ENCODE measurements at regions not wholly inside any gene's neighbourhood (a gene's known extent, or its start where the extent isn't known, plus 50 kb on each side); places are given as distances from the start of the nearest gene placed in this dataset.

GRCh38 chr5:163022582-163023128, 414.7 kb upstream of the CCNG1 start:
- no peak for TF ChIP-seq FOXA1 (IDR thresholded peaks at IDR 0.05)
- no peak for TF ChIP-seq SUZ12 (IDR thresholded peaks at IDR 0.05)
- no peak for TF ChIP-seq BHLHE40 (IDR thresholded peaks at IDR 0.05; ENCODE audit: borderline replicate concordance)
- TF ChIP-seq CTBP1 (IDR thresholded peaks at IDR 0.05; ENCODE audit: borderline replicate concordance): no peak
- TF ChIP-seq ARNT (IDR thresholded peaks at IDR 0.05): no peak
- TF ChIP-seq PKNOX1 (IDR thresholded peaks at IDR 0.05): no peak
- no peak for TF ChIP-seq NFRKB (IDR thresholded peaks at IDR 0.05)
- no peak for TF ChIP-seq FOXM1 (IDR thresholded peaks at IDR 0.05; ENCODE audit: borderline replicate concordance)
- no peak for TF ChIP-seq LEF1 (IDR thresholded peaks at IDR 0.05; ENCODE audit: borderline replicate concordance)
- TF ChIP-seq L3MBTL2 (conservative IDR thresholded peaks at IDR 0.05): no peak
- TF ChIP-seq FOXK2 (IDR thresholded peaks at IDR 0.05): no peak
- no peak for TF ChIP-seq ELF4 (IDR thresholded peaks at IDR 0.05)
- ChIA-PET CTCF (no interaction called here), POLR2A (no interaction called here)
- DNase-seq (ENCODE audit: extremely low spot score): no peak

GRCh38 chr5:163023846-163024245, 413.5 kb upstream of the CCNG1 start:
- ChIA-PET CTCF (no interaction called here), POLR2A (no interaction called here)
- DNase-seq (ENCODE audit: extremely low spot score): no peak
- TF ChIP-seq L3MBTL2 (conservative IDR thresholded peaks at IDR 0.05) (no peak), PKNOX1 (IDR thresholded peaks at IDR 0.05) (no peak), HDGF (IDR thresholded peaks at IDR 0.05; ENCODE audit: borderline replicate concordance) (no peak), FOXK2 (IDR thresholded peaks at IDR 0.05) (no peak), CTBP1 (IDR thresholded peaks at IDR 0.05; ENCODE audit: borderline replicate concordance) (no peak)

- CTCF ChIA-PET: no interaction called here
These were observed 412.5 kb upstream of the CCNG1 start for GRCh38 chr5:163024936-163025335.

GRCh38 chr5:163033656-163034055, 403.7 kb upstream of the CCNG1 start:
- POLR2A ChIA-PET: no interaction called here
- no peak for TF ChIP-seq SP1 (IDR thresholded peaks at IDR 0.05)
- TF ChIP-seq NFRKB (IDR thresholded peaks at IDR 0.05): no peak
- no peak for TF ChIP-seq HDGF (IDR thresholded peaks at IDR 0.05; ENCODE audit: borderline replicate concordance)
- no peak for TF ChIP-seq ARNT (IDR thresholded peaks at IDR 0.05)
- TF ChIP-seq PKNOX1 (IDR thresholded peaks at IDR 0.05): no peak
- no peak for TF ChIP-seq LEF1 (IDR thresholded peaks at IDR 0.05; ENCODE audit: borderline replicate concordance)
- TF ChIP-seq TARDBP (IDR thresholded peaks at IDR 0.05): no peak
- no peak for TF ChIP-seq FOXK2 (IDR thresholded peaks at IDR 0.05)
- no peak for TF ChIP-seq L3MBTL2 (conservative IDR thresholded peaks at IDR 0.05)
- no peak for TF ChIP-seq FOXA1 (IDR thresholded peaks at IDR 0.05)
- TF ChIP-seq ZNF384 (IDR thresholded peaks at IDR 0.05): no peak
- no peak for TF ChIP-seq ELF4 (IDR thresholded peaks at IDR 0.05)
- TF ChIP-seq FOXM1 (IDR thresholded peaks at IDR 0.05; ENCODE audit: borderline replicate concordance): no peak
- CTCF ChIA-PET: no interaction called here
- DNase-seq (ENCODE audit: extremely low spot score): no peak

More at GRCh38 chr5:163024936-163025335, 412.5 kb upstream of the CCNG1 start:
- POLR2A ChIA-PET: no interaction called here
- no peak for DNase-seq (ENCODE audit: extremely low spot score)
- TF ChIP-seq TARDBP (IDR thresholded peaks at IDR 0.05) (no peak), NFRKB (IDR thresholded peaks at IDR 0.05) (no peak), CTBP1 (IDR thresholded peaks at IDR 0.05; ENCODE audit: borderline replicate concordance) (no peak), FOXK2 (IDR thresholded peaks at IDR 0.05) (no peak), ELF4 (IDR thresholded peaks at IDR 0.05) (no peak), HDGF (IDR thresholded peaks at IDR 0.05; ENCODE audit: borderline replicate concordance) (no peak), ZNF384 (IDR thresholded peaks at IDR 0.05) (no peak), FOXA1 (IDR thresholded peaks at IDR 0.05) (no peak), ARNT (IDR thresholded peaks at IDR 0.05) (no peak), LEF1 (IDR thresholded peaks at IDR 0.05; ENCODE audit: borderline replicate concordance) (no peak), SUZ12 (IDR thresholded peaks at IDR 0.05) (no peak), BHLHE40 (IDR thresholded peaks at IDR 0.05; ENCODE audit: borderline replicate concordance) (no peak), PKNOX1 (IDR thresholded peaks at IDR 0.05) (no peak), FOXM1 (IDR thresholded peaks at IDR 0.05; ENCODE audit: borderline replicate concordance) (no peak), SP1 (IDR thresholded peaks at IDR 0.05) (no peak)

- TF ChIP-seq FOXK2 (IDR thresholded peaks at IDR 0.05): no peak
- no peak for TF ChIP-seq ARNT (IDR thresholded peaks at IDR 0.05)
- no peak for TF ChIP-seq ZNF384 (IDR thresholded peaks at IDR 0.05)
- TF ChIP-seq BHLHE40 (IDR thresholded peaks at IDR 0.05; ENCODE audit: borderline replicate concordance): no peak
- no peak for TF ChIP-seq SP1 (IDR thresholded peaks at IDR 0.05)
- TF ChIP-seq SUZ12 (IDR thresholded peaks at IDR 0.05): no peak
- no peak for DNase-seq (ENCODE audit: extremely low spot score)
- ChIA-PET POLR2A (no interaction called here), CTCF (no interaction called here)
These were observed 396.1 kb upstream of the CCNG1 start for GRCh38 chr5:163041254-163041653.

- peak; percentile 7 for DNase-seq (ENCODE audit: extremely low spot score)
- TF ChIP-seq NFRKB (IDR thresholded peaks at IDR 0.05): no peak
- no peak for TF ChIP-seq ARNT (IDR thresholded peaks at IDR 0.05)
- TF ChIP-seq TARDBP (IDR thresholded peaks at IDR 0.05): no peak
- TF ChIP-seq ZNF384 (IDR thresholded peaks at IDR 0.05): no peak
- TF ChIP-seq PKNOX1 (IDR thresholded peaks at IDR 0.05): no peak
- TF ChIP-seq FOXM1 (IDR thresholded peaks at IDR 0.05; ENCODE audit: borderline replicate concordance): no peak
- TF ChIP-seq SP1 (IDR thresholded peaks at IDR 0.05): no peak
- no peak for TF ChIP-seq HDGF (IDR thresholded peaks at IDR 0.05; ENCODE audit: borderline replicate concordance)
- TF ChIP-seq BHLHE40 (IDR thresholded peaks at IDR 0.05; ENCODE audit: borderline replicate concordance): no peak
- no peak for TF ChIP-seq FOXA1 (IDR thresholded peaks at IDR 0.05)
- TF ChIP-seq L3MBTL2 (conservative IDR thresholded peaks at IDR 0.05): no peak
- no peak for TF ChIP-seq ELF4 (IDR thresholded peaks at IDR 0.05)
- TF ChIP-seq LEF1 (IDR thresholded peaks at IDR 0.05; ENCODE audit: borderline replicate concordance): no peak
- no peak for TF ChIP-seq SUZ12 (IDR thresholded peaks at IDR 0.05)
- CTCF ChIA-PET: interaction anchor here (1.6 kb wide), 1 partner anchor 329 kb away, joined by 3 read pairs; no protein-coding TSS in a partner anchor
- POLR2A ChIA-PET: no interaction called here
These were observed 357.8 kb upstream of the CCNG1 start for GRCh38 chr5:163079618-163080017.

Data from HEK293T (cell line).